ENCODE measurements at regions not wholly inside any gene's neighbourhood (a gene's known extent, or its start where the extent isn't known, plus 50 kb on each side); places are given as distances from the start of the nearest gene placed in this dataset.

DNA sequence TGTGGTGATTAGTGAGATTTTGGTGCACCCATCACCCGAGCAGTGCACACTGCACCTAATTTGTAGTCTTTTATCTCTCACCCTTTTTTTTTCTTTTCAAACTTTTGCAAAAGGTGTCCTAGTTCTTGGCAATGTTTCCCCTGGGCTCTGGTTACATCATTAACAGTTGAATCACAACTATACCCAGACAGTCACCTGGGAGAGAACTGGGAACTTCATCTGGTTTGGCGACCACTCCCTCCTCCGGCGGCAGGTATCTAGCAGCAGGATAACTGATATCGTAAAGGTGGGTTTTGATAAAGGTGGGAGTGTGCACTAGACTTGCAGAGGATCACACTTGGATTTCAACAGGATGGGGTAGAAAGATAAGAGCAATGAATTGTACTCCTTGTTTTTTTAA lies 140.5 kb downstream of the CHIC2 start:
- TF ChIP-seq, protein P1, sequence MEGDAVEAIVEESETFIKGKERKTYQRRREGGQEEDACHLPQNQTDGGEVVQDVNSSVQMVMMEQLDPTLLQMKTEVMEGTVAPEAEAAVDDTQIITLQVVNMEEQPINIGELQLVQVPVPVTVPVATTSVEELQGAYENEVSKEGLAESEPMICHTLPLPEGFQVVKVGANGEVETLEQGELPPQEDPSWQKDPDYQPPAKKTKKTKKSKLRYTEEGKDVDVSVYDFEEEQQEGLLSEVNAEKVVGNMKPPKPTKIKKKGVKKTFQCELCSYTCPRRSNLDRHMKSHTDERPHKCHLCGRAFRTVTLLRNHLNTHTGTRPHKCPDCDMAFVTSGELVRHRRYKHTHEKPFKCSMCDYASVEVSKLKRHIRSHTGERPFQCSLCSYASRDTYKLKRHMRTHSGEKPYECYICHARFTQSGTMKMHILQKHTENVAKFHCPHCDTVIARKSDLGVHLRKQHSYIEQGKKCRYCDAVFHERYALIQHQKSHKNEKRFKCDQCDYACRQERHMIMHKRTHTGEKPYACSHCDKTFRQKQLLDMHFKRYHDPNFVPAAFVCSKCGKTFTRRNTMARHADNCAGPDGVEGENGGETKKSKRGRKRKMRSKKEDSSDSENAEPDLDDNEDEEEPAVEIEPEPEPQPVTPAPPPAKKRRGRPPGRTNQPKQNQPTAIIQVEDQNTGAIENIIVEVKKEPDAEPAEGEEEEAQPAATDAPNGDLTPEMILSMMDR (conservative IDR thresholded peaks at IDR 0.05; ENCODE audit: low read depth, low read length): no peak
- TF ChIP-seq EZH2 (IDR thresholded peaks at IDR 0.05; ENCODE audit: borderline replicate concordance, low read depth, low read length, poor library complexity, severe bottlenecking): no peak
